ENCODE measurements at regions not wholly inside any gene's neighbourhood (a gene's known extent, or its start where the extent isn't known, plus 50 kb on each side); places are given as distances from the start of the nearest gene placed in this dataset.
"Not testable (repeated sequence)": the region's sequence is repeated elsewhere in the genome, so short reads cannot be mapped to it uniquely, and the experiment has no call there.

- DNase-seq (ENCODE audit: low read depth, low spot score) = no peak
Observed at GRCh38 chr12:93204896-93205295, 172.8 kb upstream of the NUDT4 start.

GRCh38 chr12:93205361-93205760 is 172.4 kb upstream of the NUDT4 start:
- DNase-seq (ENCODE audit: low read depth, low spot score) = no peak

DNA sequence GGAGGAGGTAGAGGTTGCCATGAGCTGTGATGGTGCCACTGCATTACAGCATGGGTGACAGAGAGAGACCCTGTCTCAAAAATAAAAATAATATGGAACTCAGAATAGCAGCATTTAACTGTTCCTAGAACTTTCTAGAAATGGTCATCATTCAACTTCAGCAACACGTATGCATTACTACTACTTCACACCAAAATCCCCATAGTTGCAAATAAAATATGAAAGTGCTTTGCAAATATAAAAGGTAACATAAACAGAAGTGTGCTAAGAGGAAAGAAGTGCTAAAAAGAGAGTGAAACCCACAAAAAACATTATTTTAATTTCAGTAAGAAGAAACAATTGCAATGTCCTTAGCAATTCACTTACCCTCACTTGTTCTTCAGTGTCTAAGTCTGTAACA is 169.7 kb upstream of the NUDT4 start:
- DNase-seq (ENCODE audit: low read depth, low spot score) = no peak

- no peak for DNase-seq (ENCODE audit: low read depth, low spot score)
Observed at GRCh38 chr12:93214523-93215289, 163.0 kb upstream of the NUDT4 start.

DNA sequence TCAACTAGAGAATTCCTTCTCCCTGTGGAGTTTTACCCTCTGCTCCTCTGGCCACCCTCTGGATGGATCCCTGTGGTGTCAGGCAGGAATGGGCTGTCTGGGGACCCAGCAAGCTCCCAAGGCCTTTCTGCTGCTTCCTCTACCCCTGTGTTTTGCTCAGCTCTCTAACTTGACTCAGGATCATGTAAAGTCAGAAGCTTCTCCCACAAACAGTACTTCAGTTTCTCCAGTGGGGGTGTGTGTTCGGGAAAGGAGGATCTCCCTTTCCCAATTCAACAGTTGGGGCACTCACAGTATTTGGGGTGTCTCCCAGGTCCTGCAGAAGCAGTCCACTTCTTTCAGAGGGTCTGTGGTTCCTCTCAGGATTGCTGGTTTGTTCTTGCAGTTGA is 162.4 kb upstream of the NUDT4 start:
- no peak for DNase-seq (ENCODE audit: low read depth, low spot score)

- DNase-seq (ENCODE audit: low read depth, low spot score) = no peak
Observed at GRCh38 chr12:93219947-93220346, 157.8 kb upstream of the NUDT4 start.

GRCh38 chr12:93221841-93222240 is 155.9 kb upstream of the NUDT4 start:
- no peak for DNase-seq (ENCODE audit: low read depth, low spot score)

DNA sequence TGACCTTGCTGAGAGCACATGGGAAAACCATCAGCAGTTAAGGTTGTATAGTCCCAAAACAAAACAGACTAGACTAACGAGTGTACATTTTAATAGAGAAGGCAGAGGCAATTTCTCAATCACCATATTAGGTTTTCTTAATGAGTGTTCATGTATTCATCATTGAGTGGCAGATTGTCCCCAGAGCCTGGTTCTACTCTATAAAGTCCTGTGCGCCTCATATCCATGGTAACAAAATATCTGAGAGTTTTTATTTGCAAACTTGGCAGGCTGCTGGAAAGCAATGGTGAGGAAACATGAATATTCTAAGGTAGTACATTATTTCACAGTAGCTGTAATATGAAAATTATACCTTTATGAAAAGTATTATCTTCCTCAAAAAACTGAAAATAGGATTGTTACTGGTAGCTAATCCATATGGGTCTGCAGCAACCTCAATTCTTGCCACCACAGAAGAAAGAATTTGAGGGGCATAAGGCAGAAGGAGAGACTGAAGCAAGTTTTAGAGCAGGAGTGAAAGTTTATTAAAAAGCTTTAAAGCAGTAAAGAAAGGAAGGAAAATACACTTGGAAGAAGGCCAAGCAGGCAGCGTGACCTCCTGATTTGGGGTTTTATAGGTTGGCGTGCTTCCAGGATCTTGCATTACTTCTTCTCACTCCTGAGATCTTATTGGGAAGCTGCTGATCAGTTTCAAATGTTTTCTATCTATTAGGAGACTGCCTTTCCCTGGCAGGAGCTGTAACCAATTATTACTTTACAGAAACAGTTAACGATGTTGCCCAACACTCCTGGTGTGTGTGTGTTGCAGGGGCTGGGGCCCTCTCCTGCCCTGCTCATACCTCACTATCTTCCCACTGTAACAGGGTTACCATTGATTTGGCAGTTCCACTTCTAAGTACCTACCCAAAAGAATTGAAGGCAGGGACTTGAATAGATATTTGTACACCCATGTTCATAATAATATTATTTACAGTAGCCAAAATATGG is 154.0 kb upstream of the NUDT4 start:
- no peak for DNase-seq (ENCODE audit: low read depth, low spot score)

GRCh38 chr12:93225094-93225493 is 152.6 kb upstream of the NUDT4 start:
- no peak for DNase-seq (ENCODE audit: low read depth, low spot score)

DNA sequence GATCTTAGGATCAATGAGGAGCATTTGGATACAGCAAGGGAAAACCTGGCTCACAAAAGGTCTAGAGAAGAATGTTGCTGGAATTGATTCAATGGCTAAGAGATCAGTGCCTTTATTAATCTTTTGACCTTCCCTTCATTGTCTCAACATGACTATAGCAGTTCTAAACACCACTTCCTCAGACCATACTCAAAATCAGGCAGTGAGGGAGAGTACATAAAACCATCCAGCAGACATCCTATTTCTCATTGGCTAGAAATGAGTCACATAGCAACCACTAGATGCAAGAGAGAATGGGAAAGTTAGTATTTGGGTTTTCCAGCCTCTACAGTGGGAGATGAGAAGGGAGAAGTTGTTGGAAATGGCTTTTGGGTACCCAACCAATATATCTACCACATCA is 151.4 kb upstream of the NUDT4 start:
- no peak for DNase-seq (ENCODE audit: low read depth, low spot score)

GRCh38 chr12:93229494-93230325 is 148.0 kb upstream of the NUDT4 start:
- no peak for DNase-seq (ENCODE audit: low read depth, low spot score)

DNA sequence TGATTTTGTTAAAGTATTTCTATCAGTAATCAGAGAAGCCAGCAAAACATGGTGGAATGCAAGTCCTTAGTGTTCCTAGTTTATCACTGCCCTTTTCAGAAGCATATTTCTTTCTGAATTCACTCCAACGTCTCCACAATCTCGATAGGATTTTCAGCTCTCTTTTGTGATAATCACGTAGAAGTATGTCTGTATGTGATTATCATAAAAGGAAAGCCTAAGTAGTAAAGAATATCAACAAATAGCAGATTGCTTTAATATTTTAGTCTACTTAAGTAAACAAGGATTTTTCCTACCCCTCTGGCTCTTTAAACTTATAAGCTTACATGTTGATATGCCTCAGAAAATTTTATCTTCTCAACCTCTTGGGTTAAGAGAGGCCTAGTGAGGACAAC is 147.4 kb upstream of the NUDT4 start:
- no peak for DNase-seq (ENCODE audit: low read depth, low spot score)

GRCh38 chr12:93231938-93232337 is 145.8 kb upstream of the NUDT4 start:
- DNase-seq (ENCODE audit: low read depth, low spot score) = no peak

DNA sequence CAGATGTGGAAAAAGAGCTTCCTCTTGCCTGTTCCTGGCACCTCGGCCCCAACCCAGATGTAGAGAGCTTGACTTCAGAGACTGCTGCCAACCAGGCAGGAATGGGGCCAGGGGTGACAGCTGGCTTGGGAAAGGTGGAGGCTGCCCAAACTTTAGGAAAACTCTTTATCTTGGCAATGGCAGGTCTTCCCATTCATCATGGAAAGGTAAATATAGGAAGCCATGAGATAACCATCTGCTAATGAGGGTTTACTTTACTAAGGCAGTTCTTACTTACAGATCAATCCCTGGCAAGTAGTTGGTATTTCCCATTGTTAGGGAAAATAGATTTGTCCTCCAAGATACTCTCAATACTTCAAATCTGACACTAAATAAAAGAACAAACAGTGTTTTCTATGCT is 143.1 kb upstream of the NUDT4 start:
- no peak for DNase-seq (ENCODE audit: low read depth, low spot score)

- DNase-seq (ENCODE audit: low read depth, low spot score) = no peak
Observed at GRCh38 chr12:93235881-93236280, 141.8 kb upstream of the NUDT4 start.

DNA sequence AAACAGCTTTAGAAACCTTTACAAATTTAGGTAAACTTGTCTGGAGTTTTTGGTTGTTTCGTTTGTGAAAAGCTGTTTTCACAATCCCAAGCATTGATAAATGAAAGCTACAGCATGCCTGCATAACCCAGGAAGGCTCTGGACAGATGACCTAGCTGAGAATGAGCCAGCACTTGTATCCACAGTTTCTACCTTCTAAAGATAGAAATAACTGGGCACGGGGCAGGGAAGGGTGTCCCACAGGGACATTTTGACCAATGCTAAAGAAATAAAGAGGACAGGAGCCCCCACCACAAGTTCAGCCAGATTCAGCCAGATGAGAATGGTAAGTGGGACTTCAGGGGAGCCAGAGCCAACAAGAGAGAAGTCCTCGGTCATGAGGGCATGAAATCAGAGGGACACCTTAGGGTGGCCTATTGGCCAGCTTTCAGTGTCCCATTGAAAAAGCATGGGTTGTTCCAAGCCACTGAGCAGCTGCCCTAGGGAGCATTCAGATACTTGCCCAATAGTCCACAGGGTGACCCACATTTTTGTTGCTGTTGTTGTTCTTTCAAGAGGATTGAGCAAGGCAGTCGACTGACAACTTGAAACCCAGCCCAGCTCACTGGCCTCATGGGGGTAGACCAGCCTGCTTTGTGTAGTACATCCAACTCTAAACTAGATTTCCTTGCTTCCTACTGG is 140.3 kb upstream of the NUDT4 start:
- no peak for DNase-seq (ENCODE audit: low read depth, low spot score)

GRCh38 chr12:93238512-93239262 is 139.0 kb upstream of the NUDT4 start:
- not testable (repeated sequence) for DNase-seq (ENCODE audit: low read depth, low spot score)

DNA sequence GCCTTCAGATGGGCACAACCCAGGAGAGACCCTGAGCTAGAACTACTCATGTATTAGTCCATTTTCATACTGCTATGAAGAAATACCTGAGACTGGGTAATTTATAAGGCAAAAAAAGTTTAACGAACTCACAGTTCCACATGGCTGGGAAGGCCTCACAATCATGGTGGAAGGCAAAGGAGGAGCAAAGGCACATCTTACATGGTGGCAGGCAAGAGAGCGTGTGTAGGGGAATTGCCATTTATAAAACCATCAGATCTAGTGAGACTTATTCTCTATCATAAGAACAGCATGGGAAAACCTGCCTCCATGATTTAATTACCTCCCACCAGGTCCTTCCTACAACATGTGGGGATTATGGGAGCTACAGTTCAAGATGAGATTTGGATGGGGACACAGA is 137.9 kb upstream of the NUDT4 start:
- DNase-seq (ENCODE audit: low read depth, low spot score) = not testable (repeated sequence)

GRCh38 chr12:93242154-93242972 is 135.4 kb upstream of the NUDT4 start:
- no peak for DNase-seq (ENCODE audit: low read depth, low spot score)

DNA sequence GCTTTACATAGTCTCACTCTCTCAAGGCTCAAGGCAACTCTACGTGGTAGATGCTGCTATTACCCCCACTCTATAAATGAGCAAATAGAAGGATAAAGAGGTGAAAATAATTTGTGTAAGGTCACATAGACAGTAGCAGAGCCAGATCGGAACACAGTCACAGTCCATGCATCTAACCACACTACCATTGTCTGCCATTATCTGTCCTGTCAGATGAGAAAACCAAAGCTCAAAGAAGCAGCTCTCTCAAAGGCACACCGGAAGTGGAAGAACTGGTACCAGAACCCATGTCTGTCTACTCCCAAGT is 134.4 kb upstream of the NUDT4 start:
- DNase-seq (ENCODE audit: low read depth, low spot score) = no peak
